GM13977 (cell line): ENCODE measurements at regions not wholly inside any gene's neighbourhood (a gene's known extent, or its start where the extent isn't known, plus 50 kb on each side); places are given as distances from the start of the nearest gene placed in this dataset.
"Not testable (repeated sequence)": the region's sequence is repeated elsewhere in the genome, so short reads cannot be mapped to it uniquely, and the experiment has no call there.

ENCODE experiments used
- DNase-seq: peaks from one replicate; pipeline ENCODE4 v3.0.0; 2012; ENCODE audit warnings: low spot score
- in situ Hi-C: fragments of 300-500 bp; cut with MboI; formaldehyde crosslinking; loops from one replicate; pipeline ENCODE4 v1.12.0; 2022; ENCODE audit warnings: low sequenced_read_pairs, low pct_unique_long_range_greater_than_20kb, mixed read lengths, inconsistent platforms; ENCODE audit not compliant: unreplicated experiment
- TF ChIP-seq, protein P1 (sequence below): IDR thresholded peaks from 2 replicates; pipeline ENCODE4 v1.5.1; 2012; ENCODE audit warnings: mild to moderate bottlenecking, control low read depth; ENCODE audit not compliant: insufficient read depth; ENCODE audit errors: extremely low read depth, missing control alignments

DNA sequence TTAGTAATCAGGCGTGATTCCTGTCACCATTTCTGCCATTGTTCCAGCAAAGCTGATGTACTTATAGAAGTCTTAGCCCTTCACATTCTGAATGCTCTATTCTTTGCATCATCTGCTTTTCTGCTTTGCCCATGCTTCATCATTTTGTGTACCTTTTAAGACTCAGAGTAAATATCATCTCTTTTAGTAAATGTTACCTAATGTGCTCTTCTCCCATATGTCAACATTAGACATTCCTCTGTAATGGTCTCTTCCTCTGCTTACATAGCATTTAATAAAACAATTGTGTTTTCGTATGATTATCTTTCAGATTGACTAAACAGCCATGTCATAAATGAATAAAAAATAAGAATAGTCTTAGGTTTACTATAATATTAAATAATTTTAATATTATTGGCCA, 719.6 kb upstream of the GRM3 start:
- in situ Hi-C loops, result no loop called here
- DNase-seq, result no peak
- TF ChIP-seq, protein P1, sequence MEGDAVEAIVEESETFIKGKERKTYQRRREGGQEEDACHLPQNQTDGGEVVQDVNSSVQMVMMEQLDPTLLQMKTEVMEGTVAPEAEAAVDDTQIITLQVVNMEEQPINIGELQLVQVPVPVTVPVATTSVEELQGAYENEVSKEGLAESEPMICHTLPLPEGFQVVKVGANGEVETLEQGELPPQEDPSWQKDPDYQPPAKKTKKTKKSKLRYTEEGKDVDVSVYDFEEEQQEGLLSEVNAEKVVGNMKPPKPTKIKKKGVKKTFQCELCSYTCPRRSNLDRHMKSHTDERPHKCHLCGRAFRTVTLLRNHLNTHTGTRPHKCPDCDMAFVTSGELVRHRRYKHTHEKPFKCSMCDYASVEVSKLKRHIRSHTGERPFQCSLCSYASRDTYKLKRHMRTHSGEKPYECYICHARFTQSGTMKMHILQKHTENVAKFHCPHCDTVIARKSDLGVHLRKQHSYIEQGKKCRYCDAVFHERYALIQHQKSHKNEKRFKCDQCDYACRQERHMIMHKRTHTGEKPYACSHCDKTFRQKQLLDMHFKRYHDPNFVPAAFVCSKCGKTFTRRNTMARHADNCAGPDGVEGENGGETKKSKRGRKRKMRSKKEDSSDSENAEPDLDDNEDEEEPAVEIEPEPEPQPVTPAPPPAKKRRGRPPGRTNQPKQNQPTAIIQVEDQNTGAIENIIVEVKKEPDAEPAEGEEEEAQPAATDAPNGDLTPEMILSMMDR, result no peak

DNA sequence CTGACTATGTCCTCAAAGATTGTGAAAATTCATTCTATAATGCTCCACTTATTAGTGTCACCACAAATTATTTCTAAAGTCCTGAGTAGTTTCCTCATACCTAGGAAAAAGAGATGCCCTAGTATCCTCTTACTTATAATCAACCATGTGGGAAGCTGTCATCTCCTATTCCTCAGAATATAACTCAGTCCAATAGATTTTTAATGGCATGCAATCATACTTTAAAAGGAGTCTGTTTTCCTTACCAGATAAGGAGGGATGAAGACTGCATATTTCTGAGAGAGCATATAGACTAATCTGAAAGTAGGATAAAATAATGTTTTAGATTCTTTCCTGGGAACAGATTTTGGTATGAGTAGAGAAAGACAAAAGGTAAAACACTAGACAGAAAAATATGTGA, 727.7 kb upstream of the GRM3 start:
- no peak for DNase-seq
- in situ Hi-C loops, result no loop called here
- TF ChIP-seq, protein P1, result no peak

DNA sequence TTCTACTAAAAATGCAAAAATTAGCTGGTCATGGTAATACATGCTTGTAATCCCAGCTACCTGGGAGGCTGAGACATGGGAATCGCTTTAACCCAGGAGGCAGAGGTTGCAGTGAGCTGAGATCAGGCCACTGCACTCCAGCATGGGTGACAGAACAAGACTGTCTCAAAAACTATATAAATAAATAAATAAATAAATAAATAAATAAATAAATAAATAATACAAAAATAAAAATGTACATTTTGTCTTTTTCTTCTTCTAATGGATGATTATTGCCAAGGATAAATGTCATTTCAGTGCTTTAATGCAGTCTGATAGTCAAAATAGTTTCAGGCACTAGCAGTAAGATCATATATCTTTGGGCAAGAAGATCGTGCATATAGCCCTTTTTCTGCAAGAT, 727.6 kb upstream of the SEMA3D start:
- in situ Hi-C loops, result no loop called here
- no peak for DNase-seq
- TF ChIP-seq, protein P1, result no peak

DNA sequence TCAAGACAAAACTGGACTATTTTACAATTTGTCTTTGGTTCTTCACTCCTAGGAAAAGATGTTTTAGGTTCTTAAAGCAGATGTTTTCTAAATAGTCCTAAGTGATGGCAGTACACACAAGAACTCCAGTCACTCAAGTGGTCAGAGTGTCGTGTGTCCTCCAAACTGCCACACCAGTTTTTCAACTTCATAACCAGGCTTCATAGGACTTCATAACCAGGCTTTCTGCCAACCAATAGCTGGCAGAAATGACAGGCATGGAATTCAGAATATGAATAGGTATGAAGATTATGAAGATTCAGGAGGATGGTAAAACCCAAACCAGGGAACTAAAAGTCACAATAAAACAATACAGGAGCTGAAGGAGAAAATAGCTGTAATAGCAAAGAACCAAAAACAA, 721.2 kb upstream of the SEMA3D start:
- TF ChIP-seq, protein P1, result no peak
- no peak for DNase-seq
- in situ Hi-C loops, result no loop called here

DNA sequence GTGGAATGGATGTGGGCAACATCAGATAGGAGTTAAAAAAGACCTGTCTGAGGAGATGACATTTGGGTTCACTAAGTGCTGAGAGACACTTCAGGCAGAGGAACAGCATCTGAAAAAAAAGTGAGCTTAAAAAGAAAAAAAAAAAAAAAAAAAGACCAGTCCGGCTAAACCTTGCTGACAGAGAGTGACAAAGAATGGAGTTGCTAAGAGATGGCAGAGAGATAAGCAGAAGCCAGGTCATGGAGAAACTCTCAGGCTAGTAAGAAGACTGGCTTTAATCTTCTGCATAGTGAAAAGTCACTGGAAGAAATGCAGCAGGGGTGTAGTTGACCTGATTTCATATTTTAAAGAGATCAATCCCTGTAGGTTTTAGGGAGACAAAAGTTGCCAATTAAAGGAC, 711.1 kb upstream of the SEMA3D start:
- TF ChIP-seq, protein P1, result no peak
- no peak for DNase-seq
- in situ Hi-C loops, result no loop called here

DNA sequence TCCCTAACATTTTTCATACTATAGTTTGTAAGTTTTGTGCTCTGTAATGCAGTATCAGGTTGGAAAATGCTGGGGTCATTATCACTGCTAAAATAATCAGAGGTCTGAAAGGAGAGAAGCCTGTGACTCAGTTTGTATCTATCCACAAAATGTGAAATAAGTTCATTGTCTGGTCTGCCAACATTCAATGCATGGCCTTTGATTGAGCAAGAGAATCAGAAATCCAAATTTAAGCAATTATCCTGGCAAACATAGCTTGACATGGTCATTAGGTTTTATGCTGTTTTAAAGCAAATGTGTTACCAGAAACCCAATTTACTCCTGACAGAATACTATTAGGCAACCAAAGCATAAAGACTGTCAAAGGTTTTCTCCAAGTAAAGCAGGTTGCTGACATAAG, 709.7 kb upstream of the SEMA3D start:
- TF ChIP-seq, protein P1, result no peak
- in situ Hi-C loops, result no loop called here
- DNase-seq, result no peak

DNA sequence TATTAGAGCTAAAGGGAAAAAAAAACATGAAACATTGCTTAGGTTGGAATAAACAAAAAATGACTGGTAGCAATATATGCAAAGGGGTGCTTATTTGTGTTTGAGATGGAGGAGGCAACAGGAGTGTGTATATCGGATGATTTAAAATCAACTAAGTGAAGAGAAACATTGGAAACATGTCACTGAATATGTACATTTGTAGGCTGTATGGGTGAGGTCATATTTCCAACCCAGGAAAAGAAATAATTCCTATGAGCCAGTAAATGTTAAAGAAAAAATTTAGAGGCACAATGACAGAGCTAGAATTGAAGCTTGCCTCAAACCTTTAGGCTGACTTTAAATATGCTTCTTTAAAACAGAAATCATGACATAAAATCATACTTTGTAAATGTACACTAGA, 709.0 kb upstream of the SEMA3D start:
- in situ Hi-C loops, result no loop called here
- no peak for DNase-seq
- TF ChIP-seq, protein P1, result no peak

DNA sequence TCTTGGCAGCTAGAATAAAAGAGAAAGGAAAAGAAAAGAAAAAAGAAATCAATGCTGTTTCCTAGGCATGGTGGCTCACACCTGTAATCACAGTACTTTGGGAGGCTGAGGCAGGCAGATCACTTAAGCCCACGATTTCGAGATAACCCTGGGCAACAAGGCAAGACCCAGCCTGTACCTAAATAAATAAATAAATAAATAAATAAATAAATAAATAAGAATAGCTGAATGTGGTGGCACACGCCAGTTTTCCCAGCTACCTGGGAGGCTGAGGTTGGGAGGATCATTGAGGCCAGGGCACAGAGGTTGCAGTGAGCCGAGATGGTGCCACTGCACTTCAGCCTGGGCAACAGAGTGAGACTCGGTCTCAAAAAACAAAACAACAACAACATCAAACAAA, 705.0 kb upstream of the SEMA3D start:
- in situ Hi-C loops, DNase-seq: not testable (repeated sequence)
